Mesendoderm (in vitro differentiated cells): ENCODE measurements at regions not wholly inside any gene's neighbourhood (a gene's known extent, or its start where the extent isn't known, plus 50 kb on each side); places are given as distances from the start of the nearest gene placed in this dataset.
"Not testable (repeated sequence)": the region's sequence is repeated elsewhere in the genome, so short reads cannot be mapped to it uniquely, and the experiment has no call there.

Experiments
- DNase-seq: peaks from one replicate; pipeline ENCODE4 v3.0.0; 2013
- H2AK5ac ChIP-seq: 2 replicates; pipeline ENCODE4 v1.6.1; 2013; ENCODE audit warnings: low read length, inconsistent platforms
- H2BK120ac ChIP-seq: 2 replicates; pipeline ENCODE4 v1.6.1; 2013; ENCODE audit warnings: low read depth, mild to moderate bottlenecking, low read length, moderate library complexity, mixed read lengths
- H2BK15ac ChIP-seq: replicated peaks from 2 replicates; pipeline ENCODE4 v1.6.1; 2013; ENCODE audit warnings: low read depth, mild to moderate bottlenecking, moderate library complexity
- H2BK5ac ChIP-seq: 2 replicates; pipeline ENCODE4 v1.6.1; 2013; ENCODE audit warnings: low read length, inconsistent platforms
- H3K18ac ChIP-seq: 2 replicates; pipeline ENCODE4 v1.6.1; 2013; ENCODE audit warnings: mild to moderate bottlenecking, low read length, mixed read lengths
- H3K23ac ChIP-seq: one replicate; pipeline ENCODE4 v1.6.1; 2013; ENCODE audit warnings: low read length
- H3K27ac ChIP-seq: 2 replicates; pipeline ENCODE4 v1.5.1; 2013; ENCODE audit warnings: low read depth, mild to moderate bottlenecking, inconsistent platforms, low read length, moderate library complexity
- H3K27me3 ChIP-seq: 2 replicates; pipeline ENCODE4 v1.6.1; 2013; ENCODE audit warnings: low read length, control low read depth, mild to moderate bottlenecking, inconsistent platforms; ENCODE audit not compliant: insufficient read depth, poor library complexity
- H3K36me3 ChIP-seq: 2 replicates; pipeline ENCODE4 v1.6.1; 2013; ENCODE audit warnings: low read length, inconsistent platforms; ENCODE audit not compliant: control insufficient read depth, insufficient read depth
- H3K4ac ChIP-seq: one replicate; pipeline ENCODE4 v1.6.1; 2013; ENCODE audit warnings: low read depth, mild to moderate bottlenecking, low read length, moderate library complexity
- H3K4me1 ChIP-seq: 2 replicates; pipeline ENCODE4 v1.6.1; 2013; ENCODE audit warnings: low read depth, low read length, inconsistent platforms; ENCODE audit not compliant: control insufficient read depth
- H3K4me2 ChIP-seq: 2 replicates; pipeline ENCODE4 v1.6.1; 2013; ENCODE audit warnings: low read length
- H3K4me3 ChIP-seq: 2 replicates; pipeline ENCODE4 v1.5.1; 2013; ENCODE audit warnings: mild to moderate bottlenecking, low read length
- H3K56ac ChIP-seq: one replicate; pipeline ENCODE4 v1.6.1; 2013; ENCODE audit warnings: low read length
- H3K79me1 ChIP-seq: 2 replicates; pipeline ENCODE4 v1.6.1; 2013; ENCODE audit warnings: low read length, inconsistent platforms
- H3K79me2 ChIP-seq: 2 replicates; pipeline ENCODE4 v1.6.1; 2013; ENCODE audit warnings: mild to moderate bottlenecking, low read length; ENCODE audit not compliant: control insufficient read depth, insufficient read depth
- H3K9ac ChIP-seq: 2 replicates; pipeline ENCODE4 v1.6.1; 2013; ENCODE audit warnings: low read length, inconsistent platforms
- H4K5ac ChIP-seq: one replicate; pipeline ENCODE4 v1.6.1; 2013; ENCODE audit warnings: low read length
- H4K8ac ChIP-seq: one replicate; pipeline ENCODE4 v1.6.1; 2013; ENCODE audit warnings: low read depth, mild to moderate bottlenecking, control low read depth, low read length, moderate library complexity
- WGBS: extraction: QIAGEN DNeasy Blood & Tissue Kit; methylation state at CpG from one replicate; pipeline ENCODE4 v1.1.7; 2013; ENCODE audit warnings: low lambda C conversion rate, missing lambda C conversion rate; ENCODE audit not compliant: insufficient coverage; ENCODE audit errors: extremely low coverage; 5-methylcytosine and 5-hydroxymethylcytosine counted together

DNA sequence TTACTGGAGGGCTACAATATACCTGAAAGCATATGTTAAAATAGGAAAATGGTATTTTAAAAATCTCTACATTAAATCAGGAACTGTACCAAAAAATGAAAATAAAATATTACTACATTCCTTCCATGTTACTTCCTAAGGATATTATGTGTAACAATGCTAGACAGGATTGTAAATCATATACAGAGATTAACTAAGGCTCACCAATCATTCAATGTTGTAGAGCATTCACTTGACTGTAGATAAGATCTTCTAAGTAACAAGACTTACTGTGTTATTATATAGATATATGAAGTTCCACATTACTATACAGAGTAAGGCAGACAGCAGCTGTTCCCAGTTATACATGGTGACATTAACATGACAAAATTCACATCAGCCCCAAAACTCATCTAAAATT is 1919.1 kb upstream of the CDH9 start:
- no peak overlapping the region for H4K8ac ChIP-seq
- no peak overlapping the region for H2AK5ac ChIP-seq
- no peak overlapping the region for H3K56ac ChIP-seq
- no peak overlapping the region for H3K23ac ChIP-seq
- no peaks in the 10 kb centered on the region for H3K27me3 ChIP-seq
- H3K9ac ChIP-seq: no peak overlapping the region
- no peaks in the 10 kb centered on the region for H3K79me1 ChIP-seq
- DNase-seq: no peak
- H3K18ac ChIP-seq: no peak overlapping the region
- no peak overlapping the region for H3K4me2 ChIP-seq
- no peak overlapping the region for H3K27ac ChIP-seq
- no peak overlapping the region for H2BK15ac ChIP-seq
- no peak overlapping the region for H3K4me3 ChIP-seq
- no peaks in the 10 kb centered on the region for H3K36me3 ChIP-seq
- H2BK5ac ChIP-seq: no peak overlapping the region
- no peak overlapping the region for H4K5ac ChIP-seq
- H2BK120ac ChIP-seq: no peak overlapping the region
- no peaks in the 10 kb centered on the region for H3K4me1 ChIP-seq
- no peaks in the 10 kb centered on the region for H3K79me2 ChIP-seq
- no peak overlapping the region for H3K4ac ChIP-seq

- Histone ChIP-seq H3K79me1 (no peaks in the 10 kb centered on the region), H3K56ac (no peak overlapping the region), H4K8ac (no peak overlapping the region), H3K23ac (no peak overlapping the region), H2BK5ac (no peak overlapping the region), H3K18ac (no peak overlapping the region), H2AK5ac (no peak overlapping the region), H4K5ac (no peak overlapping the region), H3K4me2 (no peak overlapping the region), H3K4me1 (no peaks in the 10 kb centered on the region), H3K27ac (no peak overlapping the region), H2BK15ac (no peak overlapping the region), H3K4ac (no peak overlapping the region), H3K4me3 (no peak overlapping the region), H3K36me3 (no peaks in the 10 kb centered on the region), H3K79me2 (no peaks in the 10 kb centered on the region), H3K9ac (no peak overlapping the region), H3K27me3 (no peaks in the 10 kb centered on the region), H2BK120ac (no peak overlapping the region)
- no CpG with 5 or more reads among the region's 4 CpGs for WGBS
- peak; percentile 4 for DNase-seq
These were observed 1915.7 kb upstream of the CDH9 start for GRCh38 chr5:28954074-28954473.

DNA sequence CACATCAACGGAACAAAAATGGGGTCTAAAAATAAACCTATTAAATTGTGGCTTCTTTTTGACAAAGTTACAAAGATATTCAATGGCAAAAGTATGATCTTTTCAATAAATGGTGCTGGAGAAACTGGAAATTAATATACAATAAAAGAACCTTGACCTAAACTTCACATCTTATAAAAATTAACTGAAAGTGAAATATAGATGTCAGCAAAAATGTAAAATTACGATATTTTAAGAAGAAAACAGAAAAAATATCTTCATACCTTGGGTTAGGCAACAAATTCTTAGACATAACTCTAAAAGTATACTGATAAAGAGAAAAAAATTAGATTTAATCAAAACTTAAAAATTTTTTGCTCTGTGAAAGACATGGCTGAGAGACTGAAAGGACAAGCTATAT is 1909.5 kb upstream of the CDH9 start:
- no CpG with 5 or more reads among the region's 2 CpGs for WGBS
- DNase-seq: no peak
- Histone ChIP-seq H2AK5ac (no peak overlapping the region), H3K4me1 (no peaks in the 10 kb centered on the region), H3K23ac (no peak overlapping the region), H2BK5ac (no peak overlapping the region), H3K4me2 (no peak overlapping the region), H3K27ac (no peak overlapping the region), H3K56ac (no peak overlapping the region), H2BK120ac (no peak overlapping the region), H3K27me3 (no peaks in the 10 kb centered on the region), H2BK15ac (no peak overlapping the region), H3K18ac (no peak overlapping the region), H4K8ac (no peak overlapping the region), H3K79me1 (no peaks in the 10 kb centered on the region), H3K36me3 (no peaks in the 10 kb centered on the region), H3K9ac (no peak overlapping the region), H4K5ac (no peak overlapping the region), H3K79me2 (no peaks in the 10 kb centered on the region), H3K4ac (no peak overlapping the region), H3K4me3 (no peak overlapping the region)

- Histone ChIP-seq H3K27me3 (no peaks in the 10 kb centered on the region), H3K36me3 (no peaks in the 10 kb centered on the region), H2BK120ac (no peak overlapping the region), H3K79me2 (no peaks in the 10 kb centered on the region), H3K4me3 (no peak overlapping the region), H4K5ac (no peak overlapping the region), H2BK5ac (no peak overlapping the region), H3K56ac (no peak overlapping the region), H2BK15ac (no peak overlapping the region), H3K9ac (no peak overlapping the region), H3K4me1 (no peaks in the 10 kb centered on the region), H3K79me1 (no peaks in the 10 kb centered on the region), H3K4me2 (no peak overlapping the region), H4K8ac (no peak overlapping the region), H3K4ac (no peak overlapping the region), H3K23ac (no peak overlapping the region), H2AK5ac (no peak overlapping the region), H3K27ac (no peak overlapping the region), H3K18ac (no peak overlapping the region)
- no peak for DNase-seq
These were observed 1907.5 kb upstream of the CDH9 start for GRCh38 chr5:28945859-28946258.

GRCh38 chr5:28929366-28929765 is 1891.0 kb upstream of the CDH9 start:
- H3K4me2 ChIP-seq, H2BK120ac ChIP-seq, H2BK5ac ChIP-seq, H3K36me3 ChIP-seq, DNase-seq, H3K18ac ChIP-seq, H3K4ac ChIP-seq, H3K79me1 ChIP-seq, H3K27ac ChIP-seq, H3K27me3 ChIP-seq, H3K9ac ChIP-seq, H3K23ac ChIP-seq, H3K56ac ChIP-seq, H2AK5ac ChIP-seq, H3K79me2 ChIP-seq, H4K5ac ChIP-seq, H3K4me3 ChIP-seq, H3K4me1 ChIP-seq, H2BK15ac ChIP-seq, H4K8ac ChIP-seq: not testable (repeated sequence)
- no CpG with 5 or more reads among the region's 24 CpGs for WGBS

DNA sequence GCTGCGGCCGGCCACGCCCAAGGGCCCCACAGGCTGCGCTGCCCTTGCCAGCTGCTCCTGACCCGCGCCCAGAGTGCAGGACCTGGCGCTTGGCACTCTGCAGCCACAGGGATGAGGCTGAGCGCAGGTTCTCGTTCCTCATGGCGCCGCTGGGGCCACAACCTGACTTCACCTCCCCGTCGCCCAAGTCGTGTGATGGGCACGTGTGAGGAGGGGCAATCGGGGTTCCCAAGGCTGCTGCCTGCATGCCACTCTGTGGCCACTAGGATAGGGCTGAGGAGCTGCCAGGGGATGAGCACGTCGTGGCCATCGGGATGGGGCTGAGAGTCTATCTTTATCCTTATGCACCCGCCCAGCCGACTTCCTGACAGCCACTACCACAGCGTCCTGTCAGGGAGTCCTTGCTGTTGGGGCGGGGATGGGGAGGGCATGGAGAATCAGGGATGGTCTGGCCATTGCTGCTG is 1890.0 kb upstream of the CDH9 start:
- H3K4ac ChIP-seq, H3K4me1 ChIP-seq, H2BK5ac ChIP-seq, DNase-seq, H3K56ac ChIP-seq, H3K36me3 ChIP-seq, H4K5ac ChIP-seq, H3K79me2 ChIP-seq, H4K8ac ChIP-seq, H3K23ac ChIP-seq, H3K18ac ChIP-seq, H3K79me1 ChIP-seq, H3K9ac ChIP-seq, H2BK120ac ChIP-seq, H2AK5ac ChIP-seq, H2BK15ac ChIP-seq, H3K4me2 ChIP-seq, H3K4me3 ChIP-seq, H3K27ac ChIP-seq, H3K27me3 ChIP-seq: not testable (repeated sequence)
- WGBS: no CpG with 5 or more reads among the region's 23 CpGs
